DMS53 (cell line): ENCODE measurements at regions not wholly inside any gene's neighbourhood (a gene's known extent, or its start where the extent isn't known, plus 50 kb on each side); places are given as distances from the start of the nearest gene placed in this dataset.

ENCODE experiments used
- DNase-seq: peaks from one replicate; lab custom pipeline; 2025; lab: John Stamatoyannopoulos, UW

- DNase-seq = no peak
These were observed 91.5 kb upstream of the STK39 start for GRCh38 chr2:168338803-168339437.

GRCh38 chr2:168340931-168341330, 93.5 kb upstream of the STK39 start:
- DNase-seq = no peak

- no peak for DNase-seq
These were observed 96.2 kb upstream of the STK39 start for GRCh38 chr2:168343586-168343985.

GRCh38 chr2:168344706-168345105, 97.3 kb upstream of the STK39 start:
- no peak for DNase-seq

GRCh38 chr2:168345601-168346000, 98.2 kb upstream of the STK39 start:
- no peak for DNase-seq

- peak; percentile 88 for DNase-seq
These were observed 99.5 kb upstream of the STK39 start for GRCh38 chr2:168346725-168347477.

GRCh38 chr2:168348076-168348475, 100.7 kb upstream of the STK39 start:
- peak; percentile 78 for DNase-seq

GRCh38 chr2:168350380-168350779, 103.0 kb upstream of the STK39 start:
- peak; percentile 51 for DNase-seq

GRCh38 chr2:168353251-168353650, 102.8 kb upstream of the CERS6 start:
- DNase-seq = no peak

- no peak for DNase-seq
These were observed 101.6 kb upstream of the CERS6 start for GRCh38 chr2:168354499-168354898.

- peak; percentile 48 for DNase-seq
These were observed 101.0 kb upstream of the CERS6 start for GRCh38 chr2:168355121-168355520.

- no peak for DNase-seq
These were observed 100.1 kb upstream of the CERS6 start for GRCh38 chr2:168355779-168356476.

- no peak for DNase-seq
These were observed 99.6 kb upstream of the CERS6 start for GRCh38 chr2:168356477-168356835.

GRCh38 chr2:168357797-168358472, 98.1 kb upstream of the CERS6 start:
- DNase-seq = no peak

GRCh38 chr2:168359082-168359481, 97.0 kb upstream of the CERS6 start:
- DNase-seq = no peak

GRCh38 chr2:168363347-168364092, 92.6 kb upstream of the CERS6 start:
- DNase-seq = no peak

- DNase-seq = no peak
These were observed 90.9 kb upstream of the CERS6 start for GRCh38 chr2:168365094-168365621.

- DNase-seq = no peak
These were observed 87.0 kb upstream of the CERS6 start for GRCh38 chr2:168369031-168369430.

GRCh38 chr2:168371273-168372019, 84.6 kb upstream of the CERS6 start:
- DNase-seq = no peak

GRCh38 chr2:168373468-168373867, 82.6 kb upstream of the CERS6 start:
- DNase-seq = no peak
